ENCODE measurements at regions not wholly inside any gene's neighbourhood (a gene's known extent, or its start where the extent isn't known, plus 50 kb on each side); places are given as distances from the start of the nearest gene placed in this dataset.
A peak's percentile ranks its signal among the peaks of the same experiment; 100 is the strongest.

DNA sequence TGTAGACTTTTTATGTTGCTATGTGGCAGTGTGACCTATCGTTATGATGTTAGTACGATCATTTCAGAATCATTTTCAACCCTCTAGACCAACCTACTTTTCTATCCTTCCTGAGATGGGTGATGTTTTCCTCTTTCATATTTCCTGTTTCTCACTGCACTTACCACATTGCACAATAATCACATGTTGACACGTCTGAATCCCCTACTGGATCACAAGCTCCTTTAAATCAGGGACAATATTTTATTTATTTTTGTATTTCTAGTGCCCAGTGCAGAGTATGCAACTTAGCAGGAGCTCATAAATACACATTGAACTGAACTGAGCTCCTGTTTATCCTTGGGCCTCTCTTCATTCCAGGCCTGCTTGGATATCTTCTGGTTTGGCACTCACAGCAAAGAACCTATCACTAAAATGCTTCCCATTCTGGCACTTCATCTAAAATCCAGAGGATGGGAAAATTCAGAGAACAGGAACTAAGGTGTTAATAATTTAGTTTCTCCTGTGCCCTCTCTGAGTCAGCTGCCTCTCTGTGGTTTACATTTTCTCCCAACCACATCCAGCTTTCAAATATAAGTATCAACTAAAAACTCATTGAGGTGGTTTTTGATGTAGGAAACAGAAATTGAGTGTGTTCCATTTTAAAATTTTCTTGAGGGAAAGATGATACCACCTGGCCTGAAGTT, 69.4 kb upstream of the DYRK2 start:
- no peak overlapping the region for H3K4me3 ChIP-seq (ENCODE audit: control insufficient read depth, low read depth, low read length)
- DNase-seq (ENCODE audit: low read depth) = peak; percentile 8
- TF ChIP-seq, protein P1, sequence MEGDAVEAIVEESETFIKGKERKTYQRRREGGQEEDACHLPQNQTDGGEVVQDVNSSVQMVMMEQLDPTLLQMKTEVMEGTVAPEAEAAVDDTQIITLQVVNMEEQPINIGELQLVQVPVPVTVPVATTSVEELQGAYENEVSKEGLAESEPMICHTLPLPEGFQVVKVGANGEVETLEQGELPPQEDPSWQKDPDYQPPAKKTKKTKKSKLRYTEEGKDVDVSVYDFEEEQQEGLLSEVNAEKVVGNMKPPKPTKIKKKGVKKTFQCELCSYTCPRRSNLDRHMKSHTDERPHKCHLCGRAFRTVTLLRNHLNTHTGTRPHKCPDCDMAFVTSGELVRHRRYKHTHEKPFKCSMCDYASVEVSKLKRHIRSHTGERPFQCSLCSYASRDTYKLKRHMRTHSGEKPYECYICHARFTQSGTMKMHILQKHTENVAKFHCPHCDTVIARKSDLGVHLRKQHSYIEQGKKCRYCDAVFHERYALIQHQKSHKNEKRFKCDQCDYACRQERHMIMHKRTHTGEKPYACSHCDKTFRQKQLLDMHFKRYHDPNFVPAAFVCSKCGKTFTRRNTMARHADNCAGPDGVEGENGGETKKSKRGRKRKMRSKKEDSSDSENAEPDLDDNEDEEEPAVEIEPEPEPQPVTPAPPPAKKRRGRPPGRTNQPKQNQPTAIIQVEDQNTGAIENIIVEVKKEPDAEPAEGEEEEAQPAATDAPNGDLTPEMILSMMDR (conservative IDR thresholded peaks at IDR 0.05; ENCODE audit: control insufficient read depth, insufficient read depth, low read depth, low read length) = no peak

DNA sequence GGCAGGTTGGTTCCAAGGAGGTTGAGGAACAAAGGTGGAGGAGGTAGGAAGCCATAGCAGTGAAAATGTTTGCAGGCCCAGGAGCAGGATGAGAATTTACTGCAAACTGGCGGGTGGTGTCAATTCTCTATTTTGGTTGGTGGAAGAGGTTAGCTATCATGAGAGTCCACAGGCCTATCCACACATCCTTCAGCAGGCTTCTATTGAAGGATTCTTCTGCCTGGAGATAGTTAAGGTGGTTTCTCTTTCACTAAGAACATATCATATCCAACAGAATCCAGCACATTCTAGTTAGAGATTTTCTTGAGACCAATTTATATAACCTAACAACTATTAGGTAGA, 68.9 kb upstream of the DYRK2 start:
- TF ChIP-seq, protein P1 (conservative IDR thresholded peaks at IDR 0.05; ENCODE audit: control insufficient read depth, insufficient read depth, low read depth, low read length) = no peak

DNA sequence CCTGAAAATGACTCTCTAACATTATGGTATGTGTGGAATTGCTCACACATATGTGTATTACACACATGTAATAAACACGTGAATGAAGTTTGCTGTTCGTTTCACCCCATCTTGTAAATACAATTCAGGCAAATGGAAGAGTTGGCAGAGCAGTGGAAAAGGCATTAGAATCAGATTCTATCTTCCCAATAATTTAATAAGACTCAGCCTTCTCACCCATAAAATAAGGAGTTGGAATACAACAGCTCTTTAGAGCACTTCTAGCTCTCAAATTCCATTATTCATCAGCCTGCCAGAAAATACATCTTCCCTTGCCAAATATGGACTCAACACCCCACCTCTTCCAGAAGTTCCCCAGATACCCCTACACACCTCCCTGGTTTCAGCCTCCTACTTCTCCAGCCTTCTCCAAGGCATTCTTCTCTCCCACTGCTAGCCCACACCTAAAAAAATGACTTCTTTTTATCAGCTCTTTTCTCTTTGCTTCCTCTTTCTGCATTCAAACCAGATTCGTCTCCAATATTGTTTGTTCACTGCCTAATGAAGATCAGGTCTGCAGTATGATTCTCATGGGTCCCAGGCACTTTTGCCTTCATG, 66.2 kb upstream of the DYRK2 start:
- TF ChIP-seq, protein P1 (conservative IDR thresholded peaks at IDR 0.05; ENCODE audit: control insufficient read depth, insufficient read depth, low read depth, low read length) = no peak
- H3K4me3 ChIP-seq (ENCODE audit: control insufficient read depth, low read depth, low read length) = no peak overlapping the region
- DNase-seq (ENCODE audit: low read depth) = no peak

More for the DNA sequence above, 68.9 kb upstream of the DYRK2 start:
- no peak overlapping the region for H3K4me3 ChIP-seq (ENCODE audit: control insufficient read depth, low read depth, low read length)
- no peak for DNase-seq (ENCODE audit: low read depth)

DNA sequence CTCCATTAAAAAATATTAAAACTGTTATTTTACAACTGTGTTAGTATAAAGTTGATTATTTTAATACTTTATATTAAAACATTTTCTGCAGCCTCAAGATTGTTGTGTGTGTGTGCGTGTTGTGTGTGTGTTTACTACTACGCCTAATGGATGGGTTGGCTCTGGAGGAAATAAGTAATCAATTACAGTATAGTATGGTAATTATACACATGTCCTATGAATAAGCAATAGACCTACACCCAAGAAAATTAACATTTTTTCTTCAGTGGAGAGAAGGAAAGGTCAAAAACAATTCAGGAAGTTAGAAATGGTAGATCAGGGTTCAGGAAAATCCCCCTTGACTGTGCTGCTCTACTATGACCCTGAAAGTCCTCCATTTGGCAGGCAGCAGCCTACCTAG, 65.7 kb upstream of the DYRK2 start:
- DNase-seq (ENCODE audit: low read depth) = no peak
- H3K4me3 ChIP-seq (ENCODE audit: control insufficient read depth, low read depth, low read length) = no peak overlapping the region
- TF ChIP-seq, protein P1 (conservative IDR thresholded peaks at IDR 0.05; ENCODE audit: control insufficient read depth, insufficient read depth, low read depth, low read length) = no peak

DNA sequence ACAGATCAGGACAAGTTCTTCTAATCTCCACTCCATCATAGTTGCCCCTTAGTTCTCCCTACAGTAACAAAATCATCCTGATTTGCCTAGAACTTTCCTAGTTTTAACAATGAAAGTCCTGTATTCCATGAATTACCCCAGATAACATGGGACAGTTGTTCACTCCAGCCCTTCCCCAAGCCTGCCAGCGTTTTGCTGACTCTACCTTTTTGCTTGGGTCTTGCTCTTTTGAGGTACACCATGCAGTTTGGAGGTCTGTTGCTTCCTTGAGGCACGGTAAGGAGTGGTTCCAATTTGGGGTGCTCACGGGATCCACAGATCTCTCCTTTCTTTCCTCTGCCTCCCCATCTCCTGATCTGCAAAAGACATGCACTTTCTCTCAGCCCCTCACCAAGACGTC, 61.6 kb upstream of the DYRK2 start:
- TF ChIP-seq, protein P1 (conservative IDR thresholded peaks at IDR 0.05; ENCODE audit: control insufficient read depth, insufficient read depth, low read depth, low read length) = no peak
- H3K4me3 ChIP-seq (ENCODE audit: control insufficient read depth, low read depth, low read length) = no peak overlapping the region
- DNase-seq (ENCODE audit: low read depth) = no peak

DNA sequence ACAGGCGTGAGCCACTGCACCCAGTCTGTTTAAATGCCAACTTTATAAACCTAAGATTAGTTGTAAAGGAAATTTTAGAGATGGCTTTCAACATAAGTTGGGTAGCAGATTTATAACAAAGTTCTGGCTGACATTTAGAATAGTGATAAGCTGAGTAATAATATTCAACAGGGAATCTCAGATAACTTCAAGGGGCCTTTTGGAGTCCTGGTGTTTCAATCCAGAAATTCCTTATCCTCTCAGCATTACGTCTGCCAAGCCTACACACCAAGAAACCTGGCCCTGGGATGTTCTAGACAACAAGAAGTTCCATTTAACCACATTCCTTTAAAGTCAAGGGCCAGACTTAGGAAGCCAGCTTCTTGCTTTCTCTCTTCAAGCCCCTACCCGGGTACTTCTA, 59.5 kb upstream of the DYRK2 start:
- DNase-seq (ENCODE audit: low read depth) = no peak
- TF ChIP-seq, protein P1 (conservative IDR thresholded peaks at IDR 0.05; ENCODE audit: control insufficient read depth, insufficient read depth, low read depth, low read length) = no peak
- no peak overlapping the region for H3K4me3 ChIP-seq (ENCODE audit: control insufficient read depth, low read depth, low read length)

Measured in fibroblast of mammary gland (primary cell).